Bone marrow (tissue), 2 donors: ENCODE measurements at regions not wholly inside any gene's neighbourhood (a gene's known extent, or its start where the extent isn't known, plus 50 kb on each side); places are given as distances from the start of the nearest gene placed in this dataset.
A peak's percentile ranks its signal among the peaks of the same experiment; 100 is the strongest.
"Not testable (repeated sequence)": the region's sequence is repeated elsewhere in the genome, so short reads cannot be mapped to it uniquely, and the experiment has no call there.

Experiments
- DNase-seq, 2 donors: peaks; one replicate each; lab custom pipeline; 2025; lab: John Stamatoyannopoulos, UW

DNA sequence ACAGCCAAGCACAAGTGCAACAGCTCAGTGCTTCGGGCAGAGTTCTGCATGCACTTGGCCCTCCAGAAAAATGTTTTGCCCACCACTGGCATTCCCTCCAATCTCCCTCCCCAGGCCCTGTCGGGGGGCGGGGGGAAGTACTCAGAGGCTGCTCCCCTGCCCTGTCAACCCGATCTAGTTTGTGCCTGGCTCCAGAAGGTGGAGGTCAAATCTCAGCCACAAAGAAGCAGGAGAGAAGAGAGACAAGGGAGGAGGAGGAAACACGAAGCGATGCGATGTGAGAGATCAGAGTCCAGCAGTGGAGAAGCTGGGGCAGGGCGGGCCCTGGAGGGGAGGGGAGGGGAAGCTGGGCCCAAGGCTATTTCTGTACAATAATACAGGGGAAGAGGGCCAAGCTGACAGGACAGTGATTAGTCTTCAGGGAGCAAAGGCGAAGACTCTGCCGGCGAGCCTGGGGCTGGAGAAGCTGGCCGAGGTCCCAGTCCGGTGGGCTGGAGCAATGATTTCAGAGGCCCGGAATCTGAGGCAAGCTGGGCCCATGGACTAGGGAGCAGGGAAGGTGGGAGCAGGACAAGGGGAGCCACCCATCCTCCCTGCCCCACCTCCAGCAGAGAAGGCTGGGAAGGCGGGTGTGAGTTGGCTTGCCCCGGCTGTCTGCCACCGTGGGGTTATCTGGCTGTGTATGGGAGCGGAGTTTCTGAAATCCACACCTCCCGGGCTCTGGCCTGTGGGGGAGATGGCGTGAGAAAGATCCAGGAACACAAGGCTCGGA lies 167.1 kb downstream of the EFNB1 start:
- DNase-seq, result no peak

DNA sequence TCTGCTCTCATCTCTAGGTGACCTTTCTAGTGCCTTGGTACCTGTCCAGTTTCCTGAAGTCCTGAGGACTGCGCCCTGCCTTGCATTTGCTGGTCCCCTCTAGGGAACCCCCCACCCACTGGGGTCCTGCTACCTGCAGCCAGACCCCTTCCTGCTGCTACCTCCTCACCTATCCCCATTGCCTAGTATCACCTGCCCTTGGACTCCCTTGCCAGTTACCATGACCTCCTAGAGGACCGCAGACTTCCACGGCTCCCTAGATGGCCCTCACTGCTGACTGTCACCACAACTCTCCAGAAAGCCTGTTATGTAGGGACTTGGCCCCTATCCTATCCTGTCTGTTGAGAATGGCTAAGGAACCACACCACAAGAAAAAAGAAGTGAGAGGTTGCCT lies 166.6 kb downstream of the EFNB1 start:
- no peak for DNase-seq

DNA sequence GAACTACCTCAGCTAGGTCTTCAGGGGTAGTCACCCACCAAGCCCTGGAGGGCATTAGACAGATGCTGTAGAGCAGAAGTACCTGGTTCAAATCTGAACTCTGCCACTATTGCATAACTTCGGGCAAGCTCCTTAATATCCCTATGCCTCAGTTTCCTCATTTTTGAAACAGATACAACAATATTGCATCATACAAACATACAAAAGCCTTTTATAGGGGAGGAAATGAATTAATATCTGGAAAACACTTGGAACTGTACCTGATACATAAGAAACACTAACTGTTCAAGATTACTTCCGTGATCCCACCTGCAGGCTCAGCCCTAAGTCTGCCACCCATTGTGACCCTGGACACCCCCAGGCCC lies 166.1 kb downstream of the EFNB1 start:
- DNase-seq, result no peak

DNA sequence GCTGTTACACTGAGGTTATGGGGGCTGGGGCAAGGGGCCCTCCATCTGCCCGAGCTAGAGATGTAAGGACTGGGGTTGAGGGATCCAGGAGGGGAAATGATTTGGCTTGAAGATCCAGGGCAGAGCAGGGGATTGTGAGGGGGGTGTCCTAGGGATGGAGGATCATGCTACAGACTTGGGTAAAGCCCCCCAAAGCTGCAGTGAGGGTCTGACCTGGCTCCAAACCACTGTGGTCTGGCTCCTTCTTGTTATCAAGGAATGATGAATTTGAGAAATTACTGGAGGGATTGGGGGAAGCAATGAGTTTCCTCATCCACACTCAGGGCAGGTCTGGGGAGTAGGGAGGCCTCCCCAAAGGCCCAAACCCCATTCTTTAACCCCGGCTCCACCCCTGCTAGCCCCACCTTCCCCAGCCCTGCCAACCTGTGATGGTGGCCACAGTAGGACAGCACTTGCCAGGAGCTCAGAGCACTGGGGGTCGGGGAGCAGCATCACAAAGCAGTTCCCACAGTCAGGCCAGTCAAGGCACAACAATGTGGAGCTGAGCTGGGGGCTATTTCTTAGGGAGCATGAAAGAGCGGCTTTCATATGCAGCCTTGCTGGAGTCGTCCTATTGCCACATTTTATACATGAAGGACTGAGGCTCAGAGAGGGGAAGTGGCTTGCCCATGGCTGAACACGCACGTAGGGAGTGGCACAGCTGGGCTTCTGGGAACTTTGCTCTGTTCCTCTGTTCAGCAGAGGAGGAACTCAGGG lies 165.5 kb downstream of the EFNB1 start:
- peak in 1 of 2 donors; percentile 5 for DNase-seq

DNA sequence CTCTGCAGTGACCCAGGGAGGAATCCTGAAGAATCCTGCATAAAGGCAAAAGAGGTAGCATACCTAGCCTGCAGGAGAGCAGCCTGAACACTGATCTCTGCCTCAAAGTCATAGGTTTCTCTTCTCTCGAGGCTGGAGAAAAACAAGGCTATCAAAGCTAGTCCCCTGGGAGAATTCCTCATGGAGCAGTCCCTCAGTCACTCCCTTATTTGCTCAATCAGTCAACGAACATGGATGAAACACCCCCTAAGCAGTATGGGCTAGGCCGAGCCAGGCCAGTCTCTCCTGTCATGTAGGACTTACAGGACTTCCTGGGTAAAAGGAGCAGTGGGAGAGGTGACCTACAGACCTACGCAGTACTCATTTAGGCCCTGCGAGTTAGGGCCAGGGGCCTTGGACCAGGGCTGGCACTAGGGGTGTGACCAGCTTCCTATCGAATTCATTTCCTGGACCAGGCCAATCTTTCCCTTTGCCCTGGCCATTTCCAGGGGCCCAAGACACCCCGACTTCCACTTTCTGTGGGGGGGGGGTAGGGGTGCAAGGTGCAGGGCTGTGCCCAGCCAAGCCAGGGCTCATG lies 164.1 kb downstream of the EFNB1 start:
- no peak for DNase-seq

DNA sequence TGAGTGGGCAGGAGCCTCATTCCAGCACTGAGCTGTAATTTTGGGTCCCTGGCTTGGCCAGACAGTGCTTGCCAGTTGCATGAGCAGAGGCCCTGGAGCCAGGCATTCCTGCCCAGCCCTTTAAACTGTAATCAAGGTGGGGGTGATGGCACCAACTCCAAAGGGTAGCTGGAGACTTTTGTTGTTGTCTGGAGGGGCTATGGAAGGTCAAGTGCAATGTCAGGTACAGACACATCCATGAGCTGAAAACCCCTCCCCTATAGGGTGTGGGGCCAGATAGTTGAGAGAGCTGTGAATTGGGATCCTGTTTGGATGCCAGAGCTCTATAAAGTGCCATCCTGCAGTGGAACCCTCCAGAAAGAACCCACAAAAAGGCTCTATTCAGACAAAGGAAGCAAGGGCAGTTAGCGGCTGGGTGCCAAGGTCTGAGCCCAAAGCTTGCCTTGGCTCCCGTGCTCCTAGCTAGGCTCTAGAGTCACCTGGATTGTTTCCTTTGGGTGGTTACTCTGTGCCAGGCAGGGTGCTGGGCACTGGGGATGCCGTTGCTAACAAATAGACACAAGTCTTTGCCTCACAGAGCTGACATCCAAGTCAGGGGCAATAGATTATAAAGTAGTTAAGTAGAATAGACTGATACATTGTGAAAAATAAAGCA lies 163.0 kb downstream of the EFNB1 start:
- DNase-seq, result no peak

DNA sequence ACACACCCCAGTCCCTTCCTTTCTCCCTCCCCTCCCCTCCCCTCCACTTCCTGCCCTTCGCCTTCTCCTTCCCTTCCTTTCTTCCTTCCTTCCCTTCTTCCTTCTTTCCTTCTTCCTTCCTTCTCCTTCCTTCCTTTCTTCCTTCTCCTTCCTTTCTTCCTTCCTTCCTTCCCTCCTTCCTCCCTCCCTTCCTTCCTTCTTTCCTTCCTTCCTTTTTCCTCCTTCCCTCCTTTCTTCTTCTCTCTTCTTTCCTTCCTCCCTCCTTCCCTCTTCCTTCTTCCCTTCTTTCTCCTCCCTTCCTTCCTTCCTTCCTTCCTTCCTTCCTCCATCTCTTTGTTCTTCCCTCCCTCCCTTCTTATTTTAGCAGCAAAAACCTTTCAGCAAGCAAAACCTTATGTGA lies 162.1 kb downstream of the EFNB1 start:
- no peak for DNase-seq

DNA sequence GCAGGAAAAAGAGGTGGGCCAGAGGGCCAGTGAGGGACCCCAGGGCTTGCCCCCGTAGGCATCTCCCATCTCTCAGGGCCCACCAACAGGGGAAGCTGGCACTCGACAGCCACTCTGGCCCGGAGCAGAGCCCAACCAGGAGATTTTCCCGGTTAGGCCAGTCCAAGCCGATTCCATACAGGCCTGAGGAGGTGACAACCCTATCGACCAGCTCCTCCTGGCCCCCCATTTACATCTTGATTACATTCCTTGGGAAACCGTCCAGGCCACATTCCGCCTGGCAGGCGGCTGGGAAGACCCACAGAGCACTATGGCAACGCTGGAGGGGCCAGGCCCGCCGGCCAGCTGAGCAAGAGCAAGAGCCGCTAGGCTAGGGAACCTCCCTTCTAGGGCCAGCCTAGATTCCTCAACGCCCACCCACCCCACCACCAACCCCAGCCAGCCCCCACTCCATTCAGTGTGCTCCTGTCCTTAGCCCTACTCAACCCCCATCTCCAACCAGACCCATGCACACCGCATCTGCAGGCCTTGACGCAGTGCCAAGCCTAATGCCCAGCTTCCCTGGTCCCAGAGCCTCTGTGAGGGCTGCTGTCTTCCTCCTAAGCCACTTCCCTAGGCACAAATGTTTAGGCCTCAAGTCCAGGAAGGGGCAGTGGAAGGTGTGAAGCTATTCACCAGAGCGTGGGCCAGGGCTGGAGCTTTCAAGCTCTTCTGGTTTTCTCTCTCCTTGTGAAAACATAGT lies 161.2 kb downstream of the EFNB1 start:
- DNase-seq, result no peak

DNA sequence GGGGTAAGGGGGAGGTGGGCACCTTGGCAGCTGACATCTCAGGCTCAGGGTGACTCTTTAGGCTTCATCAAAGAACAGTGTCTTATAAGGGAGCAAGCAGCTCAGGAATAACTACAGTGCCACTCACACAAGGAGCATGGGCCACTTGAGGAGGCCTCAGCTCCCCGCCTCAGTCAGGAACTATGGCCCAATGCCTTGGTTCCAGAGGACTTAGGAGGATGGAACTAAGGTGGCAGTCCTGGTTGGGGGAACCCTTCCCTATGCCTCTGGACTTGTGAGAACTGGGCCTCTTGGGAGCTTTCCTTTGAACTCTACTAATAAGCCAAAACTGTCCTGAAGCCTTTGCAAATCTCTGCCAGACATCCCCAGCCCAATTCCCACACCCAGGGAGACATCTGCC lies 160.6 kb downstream of the EFNB1 start:
- DNase-seq, result no peak

DNA sequence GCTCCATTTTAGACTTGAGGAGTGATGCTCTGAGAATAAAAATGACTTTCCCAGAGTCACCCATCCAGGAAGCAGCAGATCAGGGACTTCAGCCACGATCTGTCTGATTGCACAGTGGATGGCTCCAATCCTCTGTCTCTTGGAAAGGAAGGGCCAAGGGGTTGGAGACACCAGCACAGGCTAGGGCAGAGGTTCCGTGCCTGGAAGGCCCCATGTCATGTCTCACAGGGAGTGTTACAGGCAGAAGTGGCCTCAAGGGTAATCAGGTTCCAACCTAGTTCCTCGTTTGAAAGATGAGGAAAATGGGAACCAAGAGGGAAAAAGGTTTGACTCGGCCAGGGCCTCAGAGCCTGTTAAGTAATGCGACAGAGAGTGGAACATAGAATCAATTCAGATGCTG lies 160.0 kb downstream of the EFNB1 start:
- DNase-seq, result no peak

DNA sequence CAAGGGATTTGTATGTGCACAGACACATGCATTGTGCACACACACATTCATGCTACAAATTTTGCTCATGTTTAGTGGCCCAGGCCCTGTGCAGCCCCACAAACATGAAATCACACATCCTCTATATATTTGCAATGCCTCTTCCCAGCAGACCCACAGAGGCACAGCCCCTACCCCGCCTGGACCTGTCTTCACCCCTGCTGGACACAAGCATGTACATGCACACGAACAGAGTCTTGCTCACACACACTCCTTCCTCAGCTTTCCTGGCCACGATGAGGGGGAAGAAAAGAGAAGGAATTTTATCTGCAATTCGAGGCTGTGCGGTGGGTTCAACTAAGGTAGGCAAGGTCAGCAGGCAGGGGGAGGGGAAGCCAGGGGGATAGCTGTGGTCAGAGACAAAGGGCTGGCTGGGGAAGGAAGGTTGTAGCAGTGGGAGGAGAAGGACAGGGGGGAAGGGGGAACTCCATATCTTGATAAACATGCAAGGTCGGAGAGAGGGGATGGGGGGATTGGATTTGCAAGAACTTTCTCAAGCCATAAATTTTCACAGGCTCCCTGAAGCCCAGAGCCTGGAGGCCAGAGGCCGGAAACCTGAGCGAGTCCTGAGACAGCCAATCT lies 156.4 kb downstream of the EFNB1 start:
- DNase-seq, result no peak

DNA sequence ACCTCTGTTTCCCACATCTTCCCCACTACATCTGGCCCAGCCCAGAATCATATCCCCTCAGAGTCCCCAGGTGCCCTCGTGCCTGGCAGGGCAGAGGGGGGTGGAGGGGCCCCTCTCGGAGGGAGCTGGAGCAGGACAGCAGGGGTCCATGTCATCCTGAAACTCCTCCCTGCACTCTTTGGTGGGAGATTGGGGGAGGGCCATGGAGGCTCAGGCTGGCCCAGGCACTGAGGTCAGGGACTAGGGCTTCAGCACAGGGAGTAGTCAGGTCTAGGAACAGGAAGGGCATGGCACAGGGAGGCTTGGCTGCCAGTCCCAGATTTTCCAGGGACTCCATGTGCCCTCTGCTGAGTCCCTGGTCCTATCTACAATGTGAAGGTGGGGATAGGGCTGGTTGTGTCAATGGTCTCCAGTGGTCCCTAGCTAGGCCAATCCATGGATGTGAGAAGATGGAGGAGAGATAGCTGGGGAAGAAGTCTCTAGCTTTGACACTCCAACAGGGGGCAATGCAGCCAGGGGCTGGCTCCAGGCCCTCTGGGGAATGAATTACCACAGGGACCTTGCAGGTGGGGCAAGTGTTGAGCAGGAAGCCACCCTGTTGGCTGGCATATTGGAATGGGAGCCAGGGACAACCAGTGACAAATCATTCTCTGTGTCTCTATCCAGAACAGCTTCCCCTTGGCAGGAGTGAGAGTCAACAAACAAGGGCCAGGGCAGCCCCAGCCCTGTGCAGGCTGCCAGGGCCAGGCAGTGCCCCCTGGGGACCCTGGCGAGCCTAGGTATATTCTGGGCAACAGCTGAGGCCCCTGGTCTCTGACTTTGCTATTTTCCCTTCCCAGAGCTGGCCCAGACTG lies 154.4 kb downstream of the EFNB1 start:
- DNase-seq, result no peak

DNA sequence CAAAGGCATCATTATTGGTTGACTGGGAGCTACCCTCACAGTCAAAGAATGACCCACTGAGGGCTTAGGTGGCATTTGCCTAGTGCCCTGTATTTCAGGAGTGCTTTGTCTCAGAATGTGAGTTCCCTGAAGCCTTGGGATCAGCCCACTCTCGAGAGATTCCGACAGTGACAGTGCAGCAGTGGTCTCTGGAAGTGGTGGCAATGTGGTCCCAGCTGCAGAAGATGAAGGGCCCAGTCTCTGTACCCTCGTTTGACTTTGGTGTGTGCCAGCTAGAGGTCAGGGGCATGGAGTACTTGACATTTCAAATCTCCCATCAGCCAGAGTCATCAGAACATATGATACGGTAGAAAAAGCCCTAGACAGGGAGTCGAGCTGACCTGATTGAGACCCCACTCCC lies 153.7 kb downstream of the EFNB1 start:
- no peak for DNase-seq

DNA sequence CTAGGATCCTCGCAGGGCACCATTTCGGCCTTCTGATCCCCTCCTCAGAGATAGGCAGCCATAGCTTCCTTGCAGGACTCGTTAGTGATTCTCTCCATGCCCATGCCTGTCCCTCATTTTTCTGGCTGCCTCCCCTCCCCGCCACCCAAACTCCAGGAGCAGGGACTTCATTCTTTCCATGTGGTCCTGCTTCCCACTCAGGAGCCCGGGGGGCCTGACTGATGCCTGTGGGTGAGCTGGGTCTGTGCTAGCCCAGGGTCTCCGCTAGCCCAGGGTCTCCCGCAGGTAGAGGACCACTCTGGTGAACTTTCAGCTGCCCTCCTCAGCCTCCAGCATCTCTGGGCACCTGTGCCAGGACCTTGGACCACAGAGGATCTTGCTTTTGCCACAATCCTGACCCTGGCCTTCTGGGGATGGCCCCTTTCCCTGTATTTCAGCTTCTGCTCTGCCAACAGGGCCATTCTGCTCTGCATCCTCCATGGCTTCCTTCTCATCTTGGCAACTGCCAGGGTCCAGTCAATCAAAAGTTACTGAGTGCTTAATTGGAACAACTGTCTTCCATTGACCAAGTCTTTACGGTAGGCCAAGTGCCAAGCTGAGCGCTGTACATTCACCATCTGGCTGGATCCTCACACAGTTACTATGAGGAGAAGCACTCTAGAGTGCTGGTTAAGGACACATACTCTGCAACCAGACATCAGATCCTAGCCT lies 152.2 kb downstream of the EFNB1 start:
- DNase-seq, result no peak

DNA sequence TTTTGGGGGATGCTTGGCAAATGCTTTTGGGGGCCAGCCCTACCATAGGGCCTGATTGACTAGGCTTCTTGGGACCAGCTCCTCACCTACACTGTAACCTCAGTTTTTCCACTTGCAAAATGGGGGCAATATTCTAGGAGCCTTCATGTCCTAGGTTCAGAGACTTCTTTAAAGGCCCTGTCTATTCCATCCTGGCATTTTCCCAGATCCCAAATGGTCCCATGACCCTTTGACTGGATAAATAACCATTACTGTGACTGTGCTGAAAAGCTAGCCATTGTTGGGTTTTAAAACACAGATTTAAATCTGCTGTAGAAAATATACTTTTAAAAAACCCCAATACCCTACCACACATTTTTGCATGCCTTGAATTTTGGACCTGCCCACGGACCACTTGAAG lies 149.8 kb downstream of the EFNB1 start:
- DNase-seq, result no peak

DNA sequence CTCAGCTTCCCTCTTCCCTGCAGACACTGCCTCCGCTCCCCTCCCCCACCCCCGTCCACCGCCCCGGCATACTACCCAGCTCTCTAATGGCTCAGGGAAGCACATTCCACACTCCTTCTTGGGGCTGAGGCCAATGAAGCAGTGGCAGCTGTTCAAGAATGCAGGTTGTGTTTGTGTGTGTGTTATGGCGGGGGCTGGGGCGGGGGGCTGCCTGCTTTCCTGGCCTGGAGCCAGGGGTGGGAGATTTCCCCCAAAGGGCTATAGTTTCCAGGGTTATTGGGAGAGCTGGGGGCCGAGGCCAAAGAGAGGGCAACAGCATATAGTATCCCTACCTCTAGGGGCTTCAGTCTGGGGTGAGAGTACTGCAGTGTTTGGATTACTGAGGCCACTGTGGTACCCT lies 149.4 kb downstream of the EFNB1 start:
- no peak for DNase-seq

DNA sequence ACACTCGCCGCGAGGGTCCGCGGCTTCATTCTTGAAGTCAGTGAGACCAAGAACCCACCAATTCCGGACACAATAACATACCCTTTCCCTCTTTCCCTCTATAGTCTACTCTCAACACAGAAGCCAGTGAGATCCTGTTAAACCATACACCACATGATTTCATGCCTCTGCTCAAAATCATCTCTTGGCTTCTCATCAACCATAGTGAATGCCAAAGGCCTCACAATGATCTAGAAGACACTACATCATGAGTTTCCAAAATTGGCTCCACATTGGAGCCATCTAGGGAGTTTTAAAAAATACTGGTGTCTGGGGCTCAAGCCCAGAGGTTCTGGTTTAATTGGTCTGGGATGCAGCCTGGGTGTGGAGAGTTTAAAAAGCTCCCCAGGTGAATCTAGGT lies 124.5 kb downstream of the EFNB1 start:
- no peak for DNase-seq

DNA sequence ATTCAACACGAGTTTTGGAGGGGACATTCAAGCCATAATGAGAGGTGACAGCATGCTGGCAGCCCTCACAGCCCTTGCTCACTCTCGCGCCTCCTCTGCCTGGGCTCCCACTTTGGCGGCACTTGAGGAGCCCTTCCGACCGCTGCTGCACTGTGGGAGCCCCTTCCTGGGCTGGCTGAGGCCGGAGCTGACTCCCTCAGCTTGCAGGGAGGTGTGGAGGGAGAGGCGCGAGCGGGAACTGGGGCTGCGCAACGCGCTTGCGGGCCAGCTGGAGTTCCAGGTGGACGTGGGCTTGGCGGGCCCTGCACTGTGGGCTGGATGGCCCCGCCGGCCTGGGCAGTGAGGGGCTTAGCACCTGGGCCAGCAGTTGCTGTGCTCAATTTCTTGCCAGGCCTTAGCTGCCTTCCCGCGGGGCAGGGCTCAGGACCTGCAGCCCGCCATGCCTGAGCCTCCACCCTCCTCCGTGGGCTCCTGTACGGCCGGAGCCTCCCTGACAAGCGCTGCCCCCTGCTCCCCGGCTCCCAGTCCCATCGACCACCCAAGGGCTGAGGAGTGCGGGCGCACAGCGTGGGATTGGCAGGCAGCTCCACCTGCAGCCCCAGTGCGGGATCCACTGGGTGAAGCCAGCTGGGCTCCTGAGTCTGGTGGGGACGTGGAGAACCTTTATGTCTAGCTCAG lies 123.3 kb downstream of the EFNB1 start:
- not testable (repeated sequence) for DNase-seq

DNA sequence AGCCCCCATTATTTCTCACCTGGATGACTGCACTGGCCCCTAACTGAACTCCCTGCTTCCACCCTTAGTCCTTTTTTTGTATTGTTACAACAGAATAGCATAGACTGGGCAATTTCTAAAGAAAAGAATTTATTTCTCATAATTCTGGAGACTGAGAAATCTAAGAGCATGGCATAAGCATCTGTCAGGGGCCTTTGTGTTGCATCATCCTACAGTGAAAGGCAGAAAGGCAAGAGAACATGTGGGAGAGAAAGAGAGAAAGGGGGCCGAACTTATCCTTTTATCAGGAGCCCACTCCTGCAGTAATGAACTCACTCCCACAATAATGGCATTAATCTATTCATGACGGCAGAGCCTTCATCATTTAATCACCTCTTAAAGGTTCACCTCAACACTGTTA lies 122.1 kb downstream of the EFNB1 start:
- DNase-seq, result no peak
